ENCODE measurements at regions not wholly inside any gene's neighbourhood (a gene's known extent, or its start where the extent isn't known, plus 50 kb on each side); places are given as distances from the start of the nearest gene placed in this dataset.

GRCh38 chr2:118658596-118659198 lies 188.8 kb downstream of the EN1 start:
- no peaks in the 10 kb centered on the region for H3K27me3 ChIP-seq (ENCODE audit: control insufficient read depth, insufficient read depth, low read length)

GRCh38 chr2:118657466-118657865 lies 190.0 kb downstream of the EN1 start:
- WGBS (ENCODE audit: insufficient coverage) = no CpG with 5 or more reads among the region's 2 CpGs
- no peak for DNase-seq (ENCODE audit: low read depth in 4 of 6, low spot score in 6 of 6)
- Histone ChIP-seq H3K9me3 (ENCODE audit: control insufficient read depth, insufficient read depth, low read length) (no peaks in the 10 kb centered on the region), H3K27me3 (ENCODE audit: control insufficient read depth, insufficient read depth, low read length) (no peaks in the 10 kb centered on the region), H3K27ac (ENCODE audit: low read depth, low read length) (no peak overlapping the region), H3K4me1 (ENCODE audit: control insufficient read depth, insufficient read depth, low read length) (no peaks in the 10 kb centered on the region), H3K4me3 (ENCODE audit: low read depth, low read length) (no peak overlapping the region), H3K36me3 (ENCODE audit: control insufficient read depth, insufficient read depth, low read length) (no peaks in the 10 kb centered on the region)

More at GRCh38 chr2:118658596-118659198, 188.8 kb downstream of the EN1 start:
- no CpG with 5 or more reads among the region's 3 CpGs for WGBS (ENCODE audit: insufficient coverage)
- no peaks in the 10 kb centered on the region for H3K36me3 ChIP-seq (ENCODE audit: control insufficient read depth, insufficient read depth, low read length)
- no peak for DNase-seq (ENCODE audit: low read depth in 4 of 6, low spot score in 6 of 6)
- no peaks in the 10 kb centered on the region for H3K9me3 ChIP-seq (ENCODE audit: control insufficient read depth, insufficient read depth, low read length)
- H3K4me3 ChIP-seq (ENCODE audit: low read depth, low read length) = no peak overlapping the region
- no peaks in the 10 kb centered on the region for H3K4me1 ChIP-seq (ENCODE audit: control insufficient read depth, insufficient read depth, low read length)
- H3K27ac ChIP-seq (ENCODE audit: low read depth, low read length) = no peak overlapping the region

GRCh38 chr2:118654945-118655344 lies 192.5 kb downstream of the EN1 start:
- Histone ChIP-seq H3K27ac (ENCODE audit: low read depth, low read length) (no peak overlapping the region), H3K9me3 (ENCODE audit: control insufficient read depth, insufficient read depth, low read length) (no peaks in the 10 kb centered on the region), H3K36me3 (ENCODE audit: control insufficient read depth, insufficient read depth, low read length) (no peaks in the 10 kb centered on the region), H3K4me3 (ENCODE audit: low read depth, low read length) (no peak overlapping the region), H3K4me1 (ENCODE audit: control insufficient read depth, insufficient read depth, low read length) (no peaks in the 10 kb centered on the region), H3K27me3 (ENCODE audit: control insufficient read depth, insufficient read depth, low read length) (no peaks in the 10 kb centered on the region)
- WGBS (ENCODE audit: insufficient coverage) = no CpG with 5 or more reads among the region's 1 CpG
- peak in 1 of 6 donors; percentile 14 for DNase-seq (ENCODE audit: low read depth in 4 of 6, low spot score in 6 of 6)

GRCh38 chr2:118650327-118650726 lies 197.1 kb downstream of the EN1 start:
- DNase-seq (ENCODE audit: low read depth in 4 of 6, low spot score in 6 of 6) = no peak
- Histone ChIP-seq H3K4me1 (ENCODE audit: control insufficient read depth, insufficient read depth, low read length) (no peaks in the 10 kb centered on the region), H3K4me3 (ENCODE audit: low read depth, low read length) (no peak overlapping the region), H3K36me3 (ENCODE audit: control insufficient read depth, insufficient read depth, low read length) (no peaks in the 10 kb centered on the region), H3K27me3 (ENCODE audit: control insufficient read depth, insufficient read depth, low read length) (no peaks in the 10 kb centered on the region), H3K9me3 (ENCODE audit: control insufficient read depth, insufficient read depth, low read length) (no peaks in the 10 kb centered on the region), H3K27ac (ENCODE audit: low read depth, low read length) (no peak overlapping the region)

- no peaks in the 10 kb centered on the region for H3K4me1 ChIP-seq (ENCODE audit: control insufficient read depth, insufficient read depth, low read length)
- DNase-seq (ENCODE audit: low read depth in 4 of 6, low spot score in 6 of 6) = no peak
- WGBS (ENCODE audit: insufficient coverage) = 88% methylated on average over 4 of the region's 7 CpGs
- no peak overlapping the region for H3K4me3 ChIP-seq (ENCODE audit: low read depth, low read length)
- H3K27me3 ChIP-seq (ENCODE audit: control insufficient read depth, insufficient read depth, low read length) = no peaks in the 10 kb centered on the region
- H3K27ac ChIP-seq (ENCODE audit: low read depth, low read length) = no peak overlapping the region
- H3K36me3 ChIP-seq (ENCODE audit: control insufficient read depth, insufficient read depth, low read length) = no peaks in the 10 kb centered on the region
- no peaks in the 10 kb centered on the region for H3K9me3 ChIP-seq (ENCODE audit: control insufficient read depth, insufficient read depth, low read length)
Observed at GRCh38 chr2:118645876-118646275, 201.6 kb downstream of the EN1 start.

GRCh38 chr2:118644190-118644589 lies 203.3 kb downstream of the EN1 start:
- Histone ChIP-seq H3K4me1 (ENCODE audit: control insufficient read depth, insufficient read depth, low read length) (no peaks in the 10 kb centered on the region), H3K4me3 (ENCODE audit: low read depth, low read length) (no peak overlapping the region), H3K27ac (ENCODE audit: low read depth, low read length) (no peak overlapping the region), H3K36me3 (ENCODE audit: control insufficient read depth, insufficient read depth, low read length) (no peaks in the 10 kb centered on the region), H3K9me3 (ENCODE audit: control insufficient read depth, insufficient read depth, low read length) (no peaks in the 10 kb centered on the region), H3K27me3 (ENCODE audit: control insufficient read depth, insufficient read depth, low read length) (no peaks in the 10 kb centered on the region)
- no peak for DNase-seq (ENCODE audit: low read depth in 4 of 6, low spot score in 6 of 6)
- 34% methylated on average over 2 of the region's 4 CpGs for WGBS (ENCODE audit: insufficient coverage)

- 86% methylated on average over 2 of the region's 4 CpGs for WGBS (ENCODE audit: insufficient coverage)
- DNase-seq (ENCODE audit: low read depth in 4 of 6, low spot score in 6 of 6) = no peak
- no peak overlapping the region for H3K4me3 ChIP-seq (ENCODE audit: low read depth, low read length)
- no peaks in the 10 kb centered on the region for H3K36me3 ChIP-seq (ENCODE audit: control insufficient read depth, insufficient read depth, low read length)
- no peaks in the 10 kb centered on the region for H3K9me3 ChIP-seq (ENCODE audit: control insufficient read depth, insufficient read depth, low read length)
- H3K27ac ChIP-seq (ENCODE audit: low read depth, low read length) = no peak overlapping the region
- H3K27me3 ChIP-seq (ENCODE audit: control insufficient read depth, insufficient read depth, low read length) = no peaks in the 10 kb centered on the region
- H3K4me1 ChIP-seq (ENCODE audit: control insufficient read depth, insufficient read depth, low read length) = no peaks in the 10 kb centered on the region
Observed at GRCh38 chr2:118643294-118643693, 204.2 kb downstream of the EN1 start.

- no peaks in the 10 kb centered on the region for H3K27me3 ChIP-seq (ENCODE audit: control insufficient read depth, insufficient read depth, low read length)
- WGBS (ENCODE audit: insufficient coverage) = 44% methylated on average over 1 of the region's 2 CpGs
- no peak overlapping the region for H3K27ac ChIP-seq (ENCODE audit: low read depth, low read length)
- no peak for DNase-seq (ENCODE audit: low read depth in 4 of 6, low spot score in 6 of 6)
- H3K9me3 ChIP-seq (ENCODE audit: control insufficient read depth, insufficient read depth, low read length) = no peaks in the 10 kb centered on the region
- H3K4me1 ChIP-seq (ENCODE audit: control insufficient read depth, insufficient read depth, low read length) = no peaks in the 10 kb centered on the region
- no peaks in the 10 kb centered on the region for H3K36me3 ChIP-seq (ENCODE audit: control insufficient read depth, insufficient read depth, low read length)
- H3K4me3 ChIP-seq (ENCODE audit: low read depth, low read length) = no peak overlapping the region
Observed at GRCh38 chr2:118642501-118642900, 204.9 kb downstream of the EN1 start.

GRCh38 chr2:118641711-118642110 lies 205.7 kb downstream of the EN1 start:
- no peak for DNase-seq (ENCODE audit: low read depth in 4 of 6, low spot score in 6 of 6)
- no peaks in the 10 kb centered on the region for H3K4me1 ChIP-seq (ENCODE audit: control insufficient read depth, insufficient read depth, low read length)
- H3K27ac ChIP-seq (ENCODE audit: low read depth, low read length) = no peak overlapping the region
- H3K4me3 ChIP-seq (ENCODE audit: low read depth, low read length) = no peak overlapping the region
- no peaks in the 10 kb centered on the region for H3K9me3 ChIP-seq (ENCODE audit: control insufficient read depth, insufficient read depth, low read length)
- WGBS (ENCODE audit: insufficient coverage) = 88% methylated on average over 1 of the region's 1 CpG
- H3K27me3 ChIP-seq (ENCODE audit: control insufficient read depth, insufficient read depth, low read length) = no peaks in the 10 kb centered on the region
- no peaks in the 10 kb centered on the region for H3K36me3 ChIP-seq (ENCODE audit: control insufficient read depth, insufficient read depth, low read length)

- no peaks in the 10 kb centered on the region for H3K27me3 ChIP-seq (ENCODE audit: control insufficient read depth, insufficient read depth, low read length)
- 89% methylated on average over 2 of the region's 2 CpGs for WGBS (ENCODE audit: insufficient coverage)
- no peak overlapping the region for H3K4me3 ChIP-seq (ENCODE audit: low read depth, low read length)
Observed at GRCh38 chr2:118639371-118639770, 208.1 kb downstream of the EN1 start.

More at GRCh38 chr2:118639371-118639770, 208.1 kb downstream of the EN1 start:
- H3K4me1 ChIP-seq (ENCODE audit: control insufficient read depth, insufficient read depth, low read length) = no peaks in the 10 kb centered on the region
- no peak overlapping the region for H3K27ac ChIP-seq (ENCODE audit: low read depth, low read length)
- no peaks in the 10 kb centered on the region for H3K36me3 ChIP-seq (ENCODE audit: control insufficient read depth, insufficient read depth, low read length)
- DNase-seq (ENCODE audit: low read depth in 4 of 6, low spot score in 6 of 6) = no peak
- no peaks in the 10 kb centered on the region for H3K9me3 ChIP-seq (ENCODE audit: control insufficient read depth, insufficient read depth, low read length)
